Transverse colon (tissue), 4 donors: ENCODE measurements at regions not wholly inside any gene's neighbourhood (a gene's known extent, or its start where the extent isn't known, plus 50 kb on each side); places are given as distances from the start of the nearest gene placed in this dataset.
"Not testable (repeated sequence)": the region's sequence is repeated elsewhere in the genome, so short reads cannot be mapped to it uniquely, and the experiment has no call there.

Experiments
- DNase-seq: peaks from one replicate; pipeline ENCODE4 v3.0.0-alpha.2; 2019
- H3K27ac ChIP-seq, 4 donors: fragments of 200-600 bp; sonication (generic); 2 replicates each; pipeline ENCODE4 v1.5.1; 2016 to 2018; ENCODE audit warnings: inconsistent platforms in 4 of 4
- H3K27me3 ChIP-seq: fragments of 200-600 bp; sonication (generic); 2 replicates; pipeline ENCODE4 v1.5.1; 2017; ENCODE audit warnings: inconsistent platforms
- H3K36me3 ChIP-seq, 4 donors: fragments of 200-600 bp; sonication (generic); 2 replicates each; pipeline ENCODE4 v1.5.1; 2017 to 2019; ENCODE audit warnings: inconsistent platforms in 4 of 4
- H3K4me1 ChIP-seq, 4 donors: fragments of 200-600 bp; sonication (generic); 2 replicates each; pipeline ENCODE4 v1.5.1; 2017 to 2020; ENCODE audit warnings: inconsistent platforms in 4 of 4
- H3K4me3 ChIP-seq, 4 donors: fragments of 200-600 bp; sonication (generic); 1 replicate in 1 of 4; 2 replicates in 3 of 4; pipeline versions ENCODE4 v1.5.1 to v1.6.1; 2017 to 2019; ENCODE audit warnings: inconsistent platforms in 4 of 4
- H3K9me3 ChIP-seq, 2 donors: fragments of 200-600 bp; sonication (generic); 2 replicates each; pipeline ENCODE4 v1.5.1; 2017 to 2019; ENCODE audit warnings: inconsistent platforms in 2 of 2
- EP300 ChIP-seq: sonication (generic); formaldehyde crosslinking; IDR thresholded peaks from one replicate; pipeline ENCODE4 v1.6.1; 2017; ENCODE audit warnings: antibody characterized with exemption, low read depth
- POLR2A ChIP-seq: fragments of 450-650 bp; IDR thresholded peaks from one replicate; pipeline ENCODE4 v1.6.1; 2016; ENCODE audit warnings: antibody characterized with exemption, mild to moderate bottlenecking, moderate library complexity
- POLR2AphosphoS5 ChIP-seq, 3 donors: sonication (generic); formaldehyde crosslinking; IDR thresholded peaks; one replicate each; pipeline ENCODE4 v1.6.1; 2016; ENCODE audit warnings: antibody characterized with exemption in 3 of 3
- WGBS, 2 donors: methylation state at CpG; one replicate each; pipeline ENCODE4 v1.1.5; 2018; ENCODE audit warnings: low coverage in 1 of 2; 5-methylcytosine and 5-hydroxymethylcytosine counted together
- in situ Hi-C, 4 donors: fragments of 200-750 bp; cut with MboI; loops; one replicate each; pipeline versions ENCODE4 v1.15.0 to v1.15.1; 2017; ENCODE audit warnings: low sequenced_read_pairs in 3 of 4, low pct_ligation_motif_present in 1 of 4, low pct_unique_long_range_greater_than_20kb in 1 of 4
- intact Hi-C: fragments of 100-400 bp; cut with DNase I; formaldehyde crosslinking; loops from one replicate; pipeline ENCODE4 v1.15.1; 2023; ENCODE audit warnings: low total_unique reads
- TF ChIP-seq, protein P1 (sequence below), 5 experiments: fragments of 200-600 bp in 3 of 5; fragments of 450-650 bp in 2 of 5; sonication (generic) in 3 of 5; IDR thresholded peaks; 1 replicate in 2 of 5; 2 replicates in 3 of 5; pipeline ENCODE4 v1.5.1; 2016 to 2017; ENCODE audit warnings: antibody characterized with exemption in 5 of 5, inconsistent platforms in 3 of 5, mild to moderate bottlenecking in 2 of 5, moderate library complexity in 1 of 5

DNA sequence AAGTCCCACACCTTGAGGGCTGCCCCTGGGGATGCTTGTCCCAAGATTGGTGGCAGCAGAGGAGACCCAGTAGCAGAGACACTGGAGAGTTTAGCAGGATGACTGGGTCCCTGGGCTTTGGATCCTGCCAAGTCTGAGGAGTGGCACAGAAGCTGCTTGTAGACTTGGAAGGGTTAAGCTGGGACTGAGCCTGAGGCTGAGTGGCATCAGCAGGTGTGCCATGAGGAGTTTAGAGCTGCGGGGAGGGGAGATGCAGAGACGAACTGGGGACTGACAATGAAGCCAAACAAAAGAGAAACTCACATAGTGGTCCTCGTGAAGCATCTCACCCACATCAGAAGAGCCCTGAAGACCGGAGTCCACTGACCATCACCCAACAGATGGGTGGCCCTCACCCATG lies 329.7 kb upstream of the KLHL29 start:
- H3K9me3 ChIP-seq: no peaks in the 10 kb centered on the region
- in situ Hi-C loops: no loop called here
- no peaks in the 10 kb centered on the region for H3K36me3 ChIP-seq
- H3K4me3 ChIP-seq: no peak overlapping the region
- H3K4me1 ChIP-seq: no peaks in the 10 kb centered on the region
- DNase-seq: no peak
- no peak overlapping the region for H3K27ac ChIP-seq
- WGBS, 2 donors: 71 to 81% methylated on average over 2 to 4 of the region's 4 CpGs
- intact Hi-C loops: no loop called here
- H3K27me3 ChIP-seq: no peaks in the 10 kb centered on the region
- no peak for TF ChIP-seq POLR2A
- TF ChIP-seq, protein P1, sequence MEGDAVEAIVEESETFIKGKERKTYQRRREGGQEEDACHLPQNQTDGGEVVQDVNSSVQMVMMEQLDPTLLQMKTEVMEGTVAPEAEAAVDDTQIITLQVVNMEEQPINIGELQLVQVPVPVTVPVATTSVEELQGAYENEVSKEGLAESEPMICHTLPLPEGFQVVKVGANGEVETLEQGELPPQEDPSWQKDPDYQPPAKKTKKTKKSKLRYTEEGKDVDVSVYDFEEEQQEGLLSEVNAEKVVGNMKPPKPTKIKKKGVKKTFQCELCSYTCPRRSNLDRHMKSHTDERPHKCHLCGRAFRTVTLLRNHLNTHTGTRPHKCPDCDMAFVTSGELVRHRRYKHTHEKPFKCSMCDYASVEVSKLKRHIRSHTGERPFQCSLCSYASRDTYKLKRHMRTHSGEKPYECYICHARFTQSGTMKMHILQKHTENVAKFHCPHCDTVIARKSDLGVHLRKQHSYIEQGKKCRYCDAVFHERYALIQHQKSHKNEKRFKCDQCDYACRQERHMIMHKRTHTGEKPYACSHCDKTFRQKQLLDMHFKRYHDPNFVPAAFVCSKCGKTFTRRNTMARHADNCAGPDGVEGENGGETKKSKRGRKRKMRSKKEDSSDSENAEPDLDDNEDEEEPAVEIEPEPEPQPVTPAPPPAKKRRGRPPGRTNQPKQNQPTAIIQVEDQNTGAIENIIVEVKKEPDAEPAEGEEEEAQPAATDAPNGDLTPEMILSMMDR (IDR thresholded peaks at IDR 0.05): no peak

DNA sequence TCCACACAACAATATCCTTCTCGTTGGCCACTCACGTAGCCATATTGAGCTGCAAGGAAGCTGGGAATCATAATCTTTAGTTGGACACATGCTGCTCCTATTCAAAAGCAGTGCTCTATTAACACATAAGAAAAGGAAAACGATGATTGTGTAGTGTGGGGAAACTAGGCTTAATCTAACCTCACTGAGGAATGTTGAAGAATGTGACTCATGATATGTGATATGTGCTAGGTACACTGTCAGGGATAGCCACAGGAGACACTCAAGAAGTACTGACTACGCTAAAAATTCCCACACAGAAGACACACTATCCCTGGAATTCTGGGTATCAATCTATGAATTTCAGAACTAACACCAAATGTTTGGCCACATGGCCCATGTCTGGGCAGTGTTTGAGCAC lies 328.1 kb upstream of the KLHL29 start:
- intact Hi-C loops, in situ Hi-C loops: not testable (repeated sequence)
- WGBS, 2 donors: 84% methylated on average over 4 of the region's 4 CpGs; no CpG with 5 or more reads in 1 of the 2 donors

DNA sequence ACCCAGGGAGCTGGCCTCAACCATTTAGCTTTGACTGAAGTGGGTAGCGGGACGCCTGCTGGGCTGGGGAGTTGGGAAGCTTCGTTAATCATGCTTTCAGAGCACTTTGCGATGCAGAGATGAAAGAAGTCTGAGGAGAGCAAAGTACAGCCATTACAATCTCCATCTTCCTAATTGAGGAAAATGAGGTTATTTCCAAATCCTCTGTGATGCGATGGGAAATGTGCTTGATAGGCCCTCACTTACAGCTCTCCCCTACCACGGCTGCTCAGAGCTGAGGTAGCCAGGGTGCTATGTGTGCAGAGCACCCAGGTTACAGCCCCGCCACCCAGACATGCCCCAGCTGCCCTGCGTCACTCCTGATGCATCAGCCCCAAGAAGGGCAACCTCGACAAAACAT lies 326.5 kb upstream of the KLHL29 start:
- DNase-seq: no peak
- Histone ChIP-seq H3K27me3 (no peaks in the 10 kb centered on the region), H3K4me3 (no peak overlapping the region), H3K36me3 (no peaks in the 10 kb centered on the region), H3K27ac (no peak overlapping the region), H3K9me3 (no peaks in the 10 kb centered on the region), H3K4me1 (no peaks in the 10 kb centered on the region)
- 72 to 88% methylated on average over 2 to 9 of the region's 9 CpGs for WGBS, 2 donors
- intact Hi-C loops (no loop called here), in situ Hi-C loops (no loop called here)
- TF ChIP-seq, protein P1 (IDR thresholded peaks at IDR 0.05): no peak
- no peak for TF ChIP-seq EP300
- TF ChIP-seq POLR2AphosphoS5 (IDR thresholded peaks at IDR 0.05): no peak
- no peak for TF ChIP-seq POLR2A

More for the DNA sequence above, 328.1 kb upstream of the KLHL29 start:
- H3K9me3 ChIP-seq, DNase-seq, H3K36me3 ChIP-seq, H3K4me1 ChIP-seq, H3K27me3 ChIP-seq, H3K27ac ChIP-seq, H3K4me3 ChIP-seq: not testable (repeated sequence)

DNA sequence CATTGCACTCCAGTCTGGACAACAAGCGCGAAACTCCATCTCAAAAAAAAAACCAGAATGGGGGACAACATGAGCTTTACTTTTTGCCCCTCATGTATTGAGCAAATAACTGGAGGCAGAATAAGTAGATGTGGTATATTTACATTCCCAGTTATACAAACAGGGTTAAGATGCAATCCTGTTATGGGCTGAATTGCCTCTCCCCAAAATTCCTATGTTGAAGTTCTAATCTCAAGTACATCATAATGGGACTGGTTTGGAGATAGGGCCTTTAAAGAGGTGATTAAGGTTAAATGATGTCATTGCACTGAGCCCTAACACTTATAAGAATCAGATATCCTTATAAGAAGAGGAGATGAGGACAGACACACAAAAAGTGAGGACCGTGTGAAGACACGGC lies 319.8 kb upstream of the KLHL29 start:
- in situ Hi-C loops: no loop called here
- Histone ChIP-seq H3K27ac (no peak overlapping the region), H3K36me3 (no peaks in the 10 kb centered on the region), H3K9me3 (no peaks in the 10 kb centered on the region), H3K27me3 (no peaks in the 10 kb centered on the region), H3K4me3 (no peak overlapping the region), H3K4me1 (no peaks in the 10 kb centered on the region)
- no peak for DNase-seq
- 96 to 100% methylated on average over 2 to 4 of the region's 4 CpGs for WGBS, 2 donors
- intact Hi-C loops: no loop called here
- TF ChIP-seq POLR2AphosphoS5 (IDR thresholded peaks at IDR 0.05): no peak
- no peak for TF ChIP-seq EP300
- TF ChIP-seq POLR2A: no peak
- TF ChIP-seq, protein P1 (IDR thresholded peaks at IDR 0.05): no peak

DNA sequence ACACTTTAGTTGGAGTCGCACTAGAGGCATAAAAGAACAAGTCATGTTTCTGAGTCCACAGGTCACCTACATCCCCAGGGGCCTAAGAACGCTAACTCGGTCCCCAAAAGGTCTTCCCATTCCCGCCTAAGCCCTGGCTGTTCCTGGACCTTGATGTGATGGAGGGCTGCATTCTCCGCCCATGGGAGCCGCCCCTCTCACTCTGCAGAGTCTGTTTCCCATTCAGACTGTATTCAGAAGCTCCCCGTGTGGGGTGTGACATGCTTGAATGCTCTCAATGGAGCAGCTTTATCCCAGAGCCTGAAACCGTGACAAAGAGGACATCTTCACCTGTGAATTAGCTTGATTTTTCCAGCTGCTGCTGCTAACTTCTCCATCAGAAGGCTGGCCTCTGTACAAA lies 319.0 kb upstream of the KLHL29 start:
- WGBS, 2 donors: 85% methylated on average over 8 of the region's 8 CpGs; no CpG with 5 or more reads in 1 of the 2 donors
- DNase-seq: no peak
- Histone ChIP-seq H3K9me3 (no peaks in the 10 kb centered on the region), H3K27ac (no peak overlapping the region), H3K4me3 (no peak overlapping the region), H3K4me1 (no peaks in the 10 kb centered on the region), H3K27me3 (no peaks in the 10 kb centered on the region), H3K36me3 (no peaks in the 10 kb centered on the region)
- intact Hi-C loops (no loop called here), in situ Hi-C loops (no loop called here)
- TF ChIP-seq POLR2A (no peak), POLR2AphosphoS5 (IDR thresholded peaks at IDR 0.05) (no peak), EP300 (no peak)
- TF ChIP-seq, protein P1 (IDR thresholded peaks at IDR 0.05): no peak
